GM10266 (cell line): ENCODE measurements at regions not wholly inside any gene's neighbourhood (a gene's known extent, or its start where the extent isn't known, plus 50 kb on each side); places are given as distances from the start of the nearest gene placed in this dataset.

Source experiments
- DNase-seq: peaks from one replicate; pipeline ENCODE4 v3.0.0; 2012; ENCODE audit errors: extremely low spot score
- CTCF ChIP-seq: IDR thresholded peaks from 2 replicates; pipeline ENCODE4 v1.5.1; 2012; ENCODE audit warnings: mild to moderate bottlenecking, low read depth; ENCODE audit not compliant: control insufficient read depth, insufficient read depth; ENCODE audit errors: missing control alignments

- no peak for TF ChIP-seq CTCF
- no peak for DNase-seq
Measured at GRCh38 chr1:82462366-82462765, 661.6 kb downstream of the ADGRL2 start.

GRCh38 chr1:82455342-82455741 lies 654.6 kb downstream of the ADGRL2 start:
- TF ChIP-seq CTCF: no peak
- no peak for DNase-seq

GRCh38 chr1:82454431-82454830 lies 653.7 kb downstream of the ADGRL2 start:
- no peak for TF ChIP-seq CTCF

GRCh38 chr1:82453511-82454185 lies 652.9 kb downstream of the ADGRL2 start:
- TF ChIP-seq CTCF: no peak
- no peak for DNase-seq

More at GRCh38 chr1:82454431-82454830, 653.7 kb downstream of the ADGRL2 start:
- no peak for DNase-seq

- no peak for TF ChIP-seq CTCF
- DNase-seq: no peak
Measured at GRCh38 chr1:82452096-82452495, 651.4 kb downstream of the ADGRL2 start.

- no peak for TF ChIP-seq CTCF
- DNase-seq: no peak
Measured at GRCh38 chr1:82451191-82451590, 650.5 kb downstream of the ADGRL2 start.

- no peak for DNase-seq
- no peak for TF ChIP-seq CTCF
Measured at GRCh38 chr1:82449506-82450057, 648.8 kb downstream of the ADGRL2 start.
